Renal pelvis (tissue), 1 donor: ENCODE measurements at regions not wholly inside any gene's neighbourhood (a gene's known extent, or its start where the extent isn't known, plus 50 kb on each side); places are given as distances from the start of the nearest gene placed in this dataset.

Experiments used
- DNase-seq: peaks from one replicate; pipeline ENCODE4 v3.0.0-alpha.2; 2013

- no peak for DNase-seq
These were observed 67.5 kb upstream of the FN1 start for GRCh38 chr2:215503381-215503780.

- DNase-seq: no peak
These were observed 64.6 kb upstream of the FN1 start for GRCh38 chr2:215500466-215500865.

- no peak for DNase-seq
These were observed 63.5 kb upstream of the FN1 start for GRCh38 chr2:215499331-215499730.

GRCh38 chr2:215498431-215498830 is 62.6 kb upstream of the FN1 start:
- no peak for DNase-seq

GRCh38 chr2:215493376-215493775 is 57.5 kb upstream of the FN1 start:
- DNase-seq: no peak

- no peak for DNase-seq
These were observed 53.5 kb upstream of the FN1 start for GRCh38 chr2:215489288-215489848.

GRCh38 chr2:215487002-215487372 is 51.1 kb upstream of the FN1 start:
- DNase-seq: no peak

- DNase-seq: no peak
These were observed 50.6 kb upstream of the FN1 start for GRCh38 chr2:215486291-215487001.
